Prostate gland (tissue), 2 donors: ENCODE measurements at regions not wholly inside any gene's neighbourhood (a gene's known extent, or its start where the extent isn't known, plus 50 kb on each side); places are given as distances from the start of the nearest gene placed in this dataset.

ENCODE experiments used
- POLR2A ChIP-seq: fragments of 450-650 bp; IDR thresholded peaks from one replicate; pipeline ENCODE4 v1.6.1; 2016; ENCODE audit warnings: antibody characterized with exemption, mild to moderate bottlenecking
- POLR2AphosphoS5 ChIP-seq: sonication (generic); formaldehyde crosslinking; IDR thresholded peaks from one replicate; pipeline ENCODE4 v1.6.1; 2017; ENCODE audit warnings: antibody characterized with exemption
- TF ChIP-seq, protein P1 (sequence below), 4 experiments: fragments of 200-600 bp in 2 of 4; fragments of 450-650 bp in 2 of 4; sonication (generic) in 2 of 4; IDR thresholded peaks; 1 replicate in 3 of 4; 2 replicates in 1 of 4; pipeline ENCODE4 v1.5.1; 2016 to 2019; ENCODE audit warnings: antibody characterized with exemption in 4 of 4, mild to moderate bottlenecking in 2 of 4, moderate library complexity in 2 of 4

DNA sequence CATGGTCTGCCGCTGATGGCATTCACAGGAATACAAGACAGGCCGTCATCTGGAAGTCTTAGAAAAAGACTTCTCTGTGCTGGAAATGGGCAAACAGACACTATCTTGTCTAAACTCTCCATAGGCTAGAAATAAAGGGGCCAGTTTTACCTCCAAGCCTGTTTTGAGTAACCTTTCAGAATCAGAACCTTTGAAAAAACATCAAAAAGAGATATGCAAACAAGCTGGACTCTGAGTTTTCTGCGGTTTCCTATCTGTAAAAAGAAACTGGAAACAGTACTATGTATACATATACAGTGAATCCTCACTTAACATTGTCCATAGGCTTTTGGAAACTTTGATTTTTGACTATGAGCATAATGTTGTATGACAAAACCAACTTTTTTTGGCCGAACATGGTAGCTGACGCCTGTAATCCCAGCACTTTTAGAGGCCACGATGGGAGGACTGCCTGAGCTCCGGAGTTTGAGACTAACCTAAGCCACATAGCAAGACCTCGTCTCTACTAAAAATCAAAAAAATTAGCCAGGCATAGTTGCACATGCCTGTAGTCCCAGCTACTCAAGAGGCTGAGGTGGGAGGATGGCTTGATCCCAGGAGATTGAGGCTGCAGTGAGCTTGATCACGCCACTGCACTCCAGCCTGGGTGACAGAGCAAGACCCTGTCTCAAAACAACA lies 92.9 kb upstream of the MAX start:
- TF ChIP-seq, protein P1, sequence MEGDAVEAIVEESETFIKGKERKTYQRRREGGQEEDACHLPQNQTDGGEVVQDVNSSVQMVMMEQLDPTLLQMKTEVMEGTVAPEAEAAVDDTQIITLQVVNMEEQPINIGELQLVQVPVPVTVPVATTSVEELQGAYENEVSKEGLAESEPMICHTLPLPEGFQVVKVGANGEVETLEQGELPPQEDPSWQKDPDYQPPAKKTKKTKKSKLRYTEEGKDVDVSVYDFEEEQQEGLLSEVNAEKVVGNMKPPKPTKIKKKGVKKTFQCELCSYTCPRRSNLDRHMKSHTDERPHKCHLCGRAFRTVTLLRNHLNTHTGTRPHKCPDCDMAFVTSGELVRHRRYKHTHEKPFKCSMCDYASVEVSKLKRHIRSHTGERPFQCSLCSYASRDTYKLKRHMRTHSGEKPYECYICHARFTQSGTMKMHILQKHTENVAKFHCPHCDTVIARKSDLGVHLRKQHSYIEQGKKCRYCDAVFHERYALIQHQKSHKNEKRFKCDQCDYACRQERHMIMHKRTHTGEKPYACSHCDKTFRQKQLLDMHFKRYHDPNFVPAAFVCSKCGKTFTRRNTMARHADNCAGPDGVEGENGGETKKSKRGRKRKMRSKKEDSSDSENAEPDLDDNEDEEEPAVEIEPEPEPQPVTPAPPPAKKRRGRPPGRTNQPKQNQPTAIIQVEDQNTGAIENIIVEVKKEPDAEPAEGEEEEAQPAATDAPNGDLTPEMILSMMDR (IDR thresholded peaks at IDR 0.05), result no peak
- TF ChIP-seq POLR2AphosphoS5 (no peak), POLR2A (no peak)
